HepG2 (cell line): ENCODE measurements at regions not wholly inside any gene's neighbourhood (a gene's known extent, or its start where the extent isn't known, plus 50 kb on each side); places are given as distances from the start of the nearest gene placed in this dataset.

Source experiments
- ATAC-seq: fragments of 200-7000 bp; cut with Tn5 transposase; 3 replicates; pipeline ENCODE4 v1.9.1; 2020; ENCODE audit warnings: mild to moderate bottlenecking, moderate library complexity
- BruUV-seq: library from RNA; stranded (reverse); fragments of 400-500 nt; replicated peaks from 2 replicates; lab custom pipeline; 2021; lab: Mats Ljungman, UMichigan
- CTCF ChIA-PET: fragments of 300-600 bp; formaldehyde crosslinking; extraction: SDS; loops from one replicate; lab custom pipeline; 2021; ENCODE audit warnings: low total read pairs, inconsistent platforms, low intra/inter-chr PET ratio; lab: Yijun Ruan, JAX
- POLR2A ChIA-PET: fragments of 350-600 bp; sonication (Branson Sonifier 250); formaldehyde crosslinking; loops from one replicate; lab custom pipeline; 2020; ENCODE audit warnings: antibody characterized with exemption, inconsistent platforms; lab: Yijun Ruan, JAX
- DNase-seq: peaks from one replicate; pipeline ENCODE4 v3.0.0-alpha.2; 2015; ENCODE audit warnings: low spot score
- FAIRE-seq: peaks from 3 replicates; lab custom pipeline; 2011; peaks lifted over from hg19 to GRCh38; lab: Jason Lieb, UNC
- H2AFZ ChIP-seq: one replicate; pipeline ENCODE4 v1.6.1; 2011; ENCODE audit warnings: low read length, inconsistent platforms
- H3K27ac ChIP-seq: fragments of 300-600 bp; 3 replicates; pipeline ENCODE4 v1.8.0; 2011; ENCODE audit warnings: mixed run types, mild to moderate bottlenecking, mixed read lengths, low read length, inconsistent platforms; ENCODE audit not compliant: insufficient read depth; ENCODE audit errors: extremely low read length
- H3K27me3 ChIP-seq, 2 experiments: fragments of 200-600 bp in 1 of 2; 2 replicates in 1 of 2; 3 replicates in 1 of 2; pipeline versions ENCODE4 v1.6.0 to v1.8.0; 2011; ENCODE audit warnings: low read length in 2 of 2, mild to moderate bottlenecking in 2 of 2, moderate library complexity in 2 of 2, inconsistent platforms in 1 of 2; ENCODE audit not compliant: insufficient read depth in 2 of 2, control insufficient read depth in 1 of 2
- H3K36me3 ChIP-seq, 2 experiments: fragments of 200-600 bp in 1 of 2; replicated peaks in 1 of 2; 2 replicates in 1 of 2; 3 replicates in 1 of 2; pipeline versions ENCODE4 v1.5.1 to v1.8.0; 2011; ENCODE audit warnings: low read length in 2 of 2, inconsistent platforms in 1 of 2; ENCODE audit not compliant: insufficient read depth in 2 of 2, control insufficient read depth in 1 of 2
- H3K4me1 ChIP-seq: 2 replicates; pipeline ENCODE4 v1.5.1; 2012; ENCODE audit warnings: low read length, inconsistent platforms; ENCODE audit not compliant: insufficient read depth
- H3K4me2 ChIP-seq: 2 replicates; pipeline ENCODE4 v1.6.0; 2011; ENCODE audit warnings: low read depth, low read length, inconsistent platforms
- H3K4me3 ChIP-seq, 3 experiments: fragments of 200-600 bp in 1 of 3; sonication (generic), shearing (Covaris generic) in 1 of 3; replicated peaks in 1 of 3; 2 replicates each; pipeline ENCODE4 v1.5.1; 2011 to 2016; ENCODE audit warnings: low read length in 3 of 3, inconsistent platforms in 2 of 3, low read depth in 2 of 3, mild to moderate bottlenecking in 2 of 3, control low read depth in 1 of 3, mixed read lengths in 1 of 3; ENCODE audit not compliant: insufficient read depth in 1 of 3
- H3K79me2 ChIP-seq: one replicate; pipeline ENCODE4 v1.6.1; 2011; ENCODE audit warnings: low read length, inconsistent platforms; ENCODE audit not compliant: insufficient read depth
- H3K9ac ChIP-seq: 2 replicates; pipeline ENCODE4 v1.6.0; 2011; ENCODE audit warnings: mild to moderate bottlenecking, low read depth, low read length, inconsistent platforms; ENCODE audit not compliant: insufficient read depth
- H3K9me3 ChIP-seq: 2 replicates; pipeline ENCODE4 v1.5.1; 2012; ENCODE audit warnings: mild to moderate bottlenecking, low read length
- H4K20me1 ChIP-seq: 2 replicates; pipeline ENCODE4 v1.6.0; 2011; ENCODE audit warnings: inconsistent platforms, mild to moderate bottlenecking, low read length, moderate library complexity; ENCODE audit not compliant: insufficient read depth
- CHD2 ChIP-seq: IDR thresholded peaks from 2 replicates; pipeline ENCODE4 v1.6.1; 2011; ENCODE audit warnings: low read depth, low read length, improper control_type of control experiment
- ETV5 ChIP-seq: IDR thresholded peaks from 2 replicates; pipeline ENCODE4 v1.6.1; 2018; ENCODE audit warnings: missing biosample characterization, missing genetic modification reagents, inconsistent platforms, borderline replicate concordance
- ZNF788 ChIP-seq: sonication (generic); formaldehyde crosslinking; IDR thresholded peaks from 2 replicates; pipeline ENCODE4 v1.5.0; 2020; ENCODE audit warnings: mild to moderate bottlenecking, missing genetic modification reagents, borderline replicate concordance
- ZNF816 ChIP-seq: sonication (generic); formaldehyde crosslinking; IDR thresholded peaks from 2 replicates; pipeline ENCODE4 v1.8.0; 2022; ENCODE audit warnings: missing genetic modification reagents, mild to moderate bottlenecking, borderline replicate concordance
- WGBS: methylation state at CpG from one replicate; pipeline ENCODE4 v1.1.6; 2017; ENCODE audit warnings: low lambda C conversion rate; 5-methylcytosine and 5-hydroxymethylcytosine counted together
- in situ Hi-C: cut with HindIII; loops from 2 replicates; pipeline ENCODE4 v1.10.0; 2017; ENCODE audit warnings: low pct_unique_long_range_greater_than_20kb; ENCODE audit not compliant: extremely low pct_ligation_motif_present
- intact Hi-C: fragments of 100-400 bp; cut with micrococcal nuclease; formaldehyde crosslinking; loops from one replicate; pipeline ENCODE4 v1.10.0; 2022; ENCODE audit not compliant: unreplicated experiment
- TF ChIP-seq, protein P1 (sequence below): sonication (generic); formaldehyde crosslinking; IDR thresholded peaks from 2 replicates; pipeline ENCODE4 v1.8.0; 2022; ENCODE audit warnings: missing genetic modification reagents, low read depth, mild to moderate bottlenecking, borderline replicate concordance
- TF ChIP-seq, protein P2 (sequence below): fragments of 450-650 bp; IDR thresholded peaks from 2 replicates; pipeline ENCODE4 v1.6.1; 2017

DNA sequence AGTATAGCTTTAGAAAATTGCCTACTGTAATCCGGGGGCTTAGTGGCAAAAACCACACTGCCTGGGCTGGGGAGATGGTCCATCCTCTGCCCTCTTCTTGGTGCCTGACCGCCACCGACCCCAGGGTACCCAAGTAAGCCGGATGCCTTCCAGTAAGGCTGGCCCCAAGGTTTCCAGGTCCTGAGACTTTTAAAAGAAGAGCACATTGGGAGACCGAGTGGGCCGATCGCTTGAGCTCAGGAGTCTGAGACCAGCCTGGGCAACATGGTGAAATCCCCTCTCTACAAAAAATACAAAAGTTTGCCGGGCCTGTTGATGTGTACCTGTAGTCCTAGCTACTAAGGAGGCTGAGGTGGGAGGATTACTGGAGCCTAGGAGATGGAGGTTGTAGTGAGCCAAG, 406.7 kb upstream of the IRX4 start:
- FAIRE-seq (no peak), DNase-seq (no peak), ATAC-seq (no peak)
- no peak overlapping the region for H3K4me2 ChIP-seq
- H3K27ac ChIP-seq, result no peak overlapping the region
- no peaks in the 10 kb centered on the region for H3K79me2 ChIP-seq
- H3K27me3 ChIP-seq, result peaks cover 0 to 13% of the 10 kb centered on the region in 2 experiments; a peak in 2 of 5 replicates
- whole genome bisulfite sequencing, result 29% methylated on average over 8 of the region's 8 CpGs
- H4K20me1 ChIP-seq, result no peaks in the 10 kb centered on the region
- H3K36me3 ChIP-seq, result no peaks in the 10 kb centered on the region
- CTCF ChIA-PET, result no interaction called here
- H3K9me3 ChIP-seq, result no peaks in the 10 kb centered on the region
- no peak overlapping the region for H3K4me3 ChIP-seq
- no peak overlapping the region for H3K9ac ChIP-seq
- POLR2A ChIA-PET, result no interaction called here
- no peak overlapping the region for H2AFZ ChIP-seq
- intact Hi-C loops (no loop called here), in situ Hi-C loops (no loop called here)
- BruUV-seq, result no TSS peak
- no peaks in the 10 kb centered on the region for H3K4me1 ChIP-seq
- TF ChIP-seq, protein P1, sequence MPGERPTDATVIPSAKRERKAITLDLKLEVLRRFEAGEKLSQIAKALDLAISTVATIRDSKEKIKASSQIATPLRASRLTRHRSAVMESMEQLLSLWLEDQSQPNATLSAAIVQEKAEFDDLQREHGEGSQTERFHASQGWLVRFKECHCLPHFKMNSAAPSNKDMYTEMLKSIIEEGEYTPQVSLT (CRISPR knock-in tag), result no peak
- TF ChIP-seq, protein P2, sequence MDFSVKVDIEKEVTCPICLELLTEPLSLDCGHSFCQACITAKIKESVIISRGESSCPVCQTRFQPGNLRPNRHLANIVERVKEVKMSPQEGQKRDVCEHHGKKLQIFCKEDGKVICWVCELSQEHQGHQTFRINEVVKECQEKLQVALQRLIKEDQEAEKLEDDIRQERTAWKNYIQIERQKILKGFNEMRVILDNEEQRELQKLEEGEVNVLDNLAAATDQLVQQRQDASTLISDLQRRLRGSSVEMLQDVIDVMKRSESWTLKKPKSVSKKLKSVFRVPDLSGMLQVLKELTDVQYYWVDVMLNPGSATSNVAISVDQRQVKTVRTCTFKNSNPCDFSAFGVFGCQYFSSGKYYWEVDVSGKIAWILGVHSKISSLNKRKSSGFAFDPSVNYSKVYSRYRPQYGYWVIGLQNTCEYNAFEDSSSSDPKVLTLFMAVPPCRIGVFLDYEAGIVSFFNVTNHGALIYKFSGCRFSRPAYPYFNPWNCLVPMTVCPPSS, result no peak
- TF ChIP-seq ZNF788 (CRISPR knock-in tag), result no peak

DNA sequence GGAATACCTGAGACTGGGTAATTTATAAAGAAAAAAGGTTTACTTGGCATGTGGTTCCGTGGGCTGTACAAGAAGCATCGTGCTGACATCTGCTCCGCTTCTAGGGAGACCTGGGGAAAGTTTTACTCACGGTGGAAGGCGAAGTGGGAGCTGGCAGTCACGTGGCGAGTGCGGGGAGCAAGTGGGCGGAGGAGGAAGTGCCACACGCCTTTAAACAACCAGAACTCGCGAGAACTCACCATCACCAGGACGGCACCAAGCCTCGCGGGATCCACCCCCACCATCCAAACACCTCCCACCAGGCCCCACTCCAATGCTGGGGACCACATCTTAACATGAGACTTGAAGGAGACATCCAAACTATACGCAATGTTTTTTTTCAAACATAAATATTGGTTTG, 406.2 kb upstream of the IRX4 start:
- no peak for FAIRE-seq
- in situ Hi-C loops, result no loop called here
- Histone ChIP-seq H3K27me3 (peaks cover 0 to 13% of the 10 kb centered on the region in 2 experiments; a peak in 2 of 5 replicates), H3K4me2 (no peak overlapping the region), H3K36me3 (no peaks in the 10 kb centered on the region), H3K9me3 (no peaks in the 10 kb centered on the region), H3K27ac (no peak overlapping the region), H3K79me2 (no peaks in the 10 kb centered on the region), H4K20me1 (no peaks in the 10 kb centered on the region)
- no TSS peak for BruUV-seq
- 18% methylated on average over 16 of the region's 16 CpGs for WGBS
- TF ChIP-seq ZNF816, result no peak
- TF ChIP-seq ETV5 (CRISPR knock-in tag), result no peak
- 0 out of 2 replicates have a peak, but pooled peaks have one; percentile 22 for TF ChIP-seq CHD2
- TF ChIP-seq, all 625 proteins: peak for 1
- ATAC-seq (no peak), DNase-seq (no peak)
- no peak overlapping the region for H2AFZ ChIP-seq
- no peaks in the 10 kb centered on the region for H3K4me1 ChIP-seq
- CTCF ChIA-PET, result no interaction called here
- no peak overlapping the region for H3K9ac ChIP-seq
- POLR2A ChIA-PET, result no interaction called here
- H3K4me3 ChIP-seq, result no peak overlapping the region
- intact Hi-C loops, result no loop called here
